ENCODE measurements at regions not wholly inside any gene's neighbourhood (a gene's known extent, or its start where the extent isn't known, plus 50 kb on each side); places are given as distances from the start of the nearest gene placed in this dataset.

DNA sequence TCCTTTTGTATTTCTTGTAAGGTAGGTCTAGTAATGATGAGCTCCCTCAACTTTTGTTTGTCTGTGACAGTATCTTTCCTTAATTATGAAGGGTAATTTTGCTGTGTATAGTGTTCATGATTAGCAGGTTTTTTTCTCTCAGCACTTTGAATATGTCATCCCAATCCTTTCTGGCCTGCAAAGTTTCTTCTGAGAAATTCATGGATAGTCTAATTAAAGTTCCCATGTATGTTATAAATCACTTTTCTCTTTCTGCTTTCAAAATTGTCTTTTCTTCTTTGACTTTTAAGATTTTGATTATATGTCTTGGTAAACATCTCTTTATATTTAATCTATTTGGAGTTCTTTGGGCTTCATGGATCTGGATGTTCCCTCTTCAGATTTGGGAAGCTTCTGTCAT, 54.3 kb upstream of the ZKSCAN2 start:
- no peak for DNase-seq (ENCODE audit: low spot score)

DNA sequence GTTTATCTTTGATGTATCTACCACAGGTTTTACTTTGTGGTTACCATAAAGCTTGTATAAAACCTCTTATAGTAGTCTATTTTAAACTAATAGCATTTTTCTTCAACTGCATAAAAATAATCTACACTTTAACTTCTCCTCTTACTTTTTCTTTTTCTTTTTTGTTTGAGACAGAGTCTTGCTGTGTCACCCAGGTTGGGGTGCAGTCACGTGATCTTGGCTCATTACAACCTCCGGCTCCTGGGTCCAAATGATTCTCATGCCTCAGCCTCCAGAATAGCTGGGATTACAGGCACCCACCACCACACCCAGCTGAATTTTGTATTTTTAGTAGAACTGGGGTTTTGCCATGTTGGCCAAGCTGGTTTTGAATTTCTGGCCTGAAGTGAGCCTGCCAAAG, 53.4 kb upstream of the ZKSCAN2 start:
- no peak for DNase-seq (ENCODE audit: low spot score)

All from cerebellar cortex (tissue), 1 donor.